ENCODE measurements at regions not wholly inside any gene's neighbourhood (a gene's known extent, or its start where the extent isn't known, plus 50 kb on each side); places are given as distances from the start of the nearest gene placed in this dataset.

DNA sequence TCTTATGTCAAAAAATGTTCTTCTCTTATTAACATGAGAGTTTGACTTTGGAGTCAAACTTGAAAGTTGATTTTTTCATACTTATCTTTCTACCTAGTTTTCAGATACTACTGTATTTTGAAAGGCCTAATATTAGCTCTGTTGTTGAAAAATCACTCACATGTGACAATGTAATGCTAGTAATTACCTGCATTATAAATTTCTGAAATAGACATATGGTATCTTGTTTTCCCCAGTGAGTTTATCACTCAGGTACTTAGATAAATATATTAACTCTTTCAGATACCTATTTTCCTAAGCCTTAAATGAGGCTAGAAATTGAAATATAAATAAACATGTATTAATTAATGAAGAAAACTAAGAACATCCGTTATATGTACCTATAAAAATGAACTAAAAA lies 2089.3 kb downstream of the MAT2B start:
- DNase-seq: no peak

- DNase-seq: no peak
These were observed 2097.1 kb downstream of the MAT2B start for GRCh38 chr5:165602529-165602928.

DNA sequence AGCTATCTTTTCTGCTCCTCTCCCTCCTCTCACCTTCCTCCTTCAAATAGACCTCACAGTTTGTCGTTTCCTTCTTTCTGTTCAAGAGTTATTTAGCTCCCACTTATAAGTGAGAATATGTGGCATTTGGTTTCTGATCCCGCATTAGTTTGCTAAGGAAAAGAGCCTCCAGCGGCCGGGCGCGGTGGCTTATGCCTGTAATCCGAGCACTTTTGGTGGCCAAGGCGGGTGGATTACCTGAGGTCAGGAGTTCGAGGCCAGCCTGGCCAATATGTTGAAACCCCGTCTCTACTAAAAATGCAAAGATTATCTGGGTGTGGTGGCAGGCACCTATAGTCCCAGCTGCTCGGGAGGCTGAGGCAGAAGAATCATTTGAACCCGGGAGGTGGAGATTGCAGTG lies 2101.6 kb downstream of the MAT2B start:
- DNase-seq: no peak

- no peak for DNase-seq
These were observed 2104.5 kb downstream of the MAT2B start for GRCh38 chr5:165609871-165610270.

GRCh38 chr5:165616490-165617405 lies 2111.3 kb downstream of the MAT2B start:
- DNase-seq: no peak

DNA sequence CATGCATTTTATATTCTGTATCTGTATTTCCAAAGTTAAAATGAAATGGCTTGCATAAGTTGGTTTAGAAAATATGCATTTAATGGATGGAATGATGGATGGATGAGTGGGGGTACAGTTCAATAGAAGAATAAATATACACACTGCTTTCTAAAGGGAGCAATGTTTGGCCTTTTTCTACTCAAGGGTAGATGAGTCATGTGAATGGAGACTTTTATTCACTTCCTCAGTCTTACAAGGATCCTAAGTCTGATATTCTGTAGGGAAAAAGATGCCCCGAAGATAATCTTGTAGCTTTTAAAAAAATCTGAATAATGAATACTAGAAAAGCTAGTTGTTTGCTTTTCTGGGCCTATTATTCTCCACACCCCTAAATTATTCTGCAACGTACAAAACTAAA lies 2112.1 kb downstream of the MAT2B start:
- DNase-seq: no peak

DNA sequence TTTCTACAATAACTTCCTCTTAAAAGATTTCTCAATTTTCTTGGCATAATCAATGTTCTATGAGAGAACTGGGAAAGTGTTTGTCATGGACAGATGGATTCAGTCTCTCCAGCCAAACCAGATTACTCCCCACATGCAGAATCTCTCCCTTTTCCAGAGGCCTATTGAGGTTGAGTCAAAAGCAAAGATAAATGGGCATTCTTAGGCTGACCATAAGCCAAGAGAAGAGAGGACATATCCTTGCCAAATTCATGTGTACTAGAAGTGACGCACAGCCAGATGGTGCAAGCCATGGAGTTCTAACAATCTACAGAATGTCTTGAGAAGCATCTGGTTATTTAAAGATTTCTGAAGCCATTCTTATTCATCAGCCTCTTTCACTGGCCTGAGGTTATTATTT lies 2115.0 kb downstream of the MAT2B start:
- no peak for DNase-seq

DNA sequence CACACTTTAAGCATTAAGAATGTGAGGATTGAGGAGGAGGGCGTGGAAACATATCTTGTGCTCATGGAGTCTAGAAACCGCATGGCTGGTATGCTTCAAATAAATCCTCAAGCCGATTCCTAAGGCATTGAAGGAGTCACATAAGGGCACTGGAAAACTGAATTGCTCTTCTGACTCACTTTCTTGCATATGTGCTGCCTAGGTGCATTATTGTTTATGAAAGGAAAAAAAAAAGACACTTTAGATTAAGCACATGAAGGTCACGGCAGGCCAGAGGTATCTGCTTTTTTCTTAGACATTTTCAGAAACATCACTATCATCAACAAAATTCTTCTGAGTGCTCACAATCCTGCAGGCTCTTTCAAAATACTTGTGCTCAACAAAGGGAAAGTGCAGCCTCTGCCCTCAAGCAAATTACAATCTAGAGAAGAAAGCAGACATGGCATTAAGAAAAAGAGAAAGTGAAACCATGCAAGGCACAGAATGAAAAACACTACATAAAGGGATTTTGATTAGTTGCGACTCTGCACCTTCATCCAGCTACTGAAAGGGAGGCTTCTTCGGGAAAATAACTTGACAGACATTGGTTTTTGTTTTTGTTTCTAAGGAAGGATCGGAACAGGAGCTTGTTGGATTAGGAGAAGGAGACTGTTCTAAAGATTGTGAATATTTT lies 2117.6 kb downstream of the MAT2B start:
- DNase-seq: no peak

DNA sequence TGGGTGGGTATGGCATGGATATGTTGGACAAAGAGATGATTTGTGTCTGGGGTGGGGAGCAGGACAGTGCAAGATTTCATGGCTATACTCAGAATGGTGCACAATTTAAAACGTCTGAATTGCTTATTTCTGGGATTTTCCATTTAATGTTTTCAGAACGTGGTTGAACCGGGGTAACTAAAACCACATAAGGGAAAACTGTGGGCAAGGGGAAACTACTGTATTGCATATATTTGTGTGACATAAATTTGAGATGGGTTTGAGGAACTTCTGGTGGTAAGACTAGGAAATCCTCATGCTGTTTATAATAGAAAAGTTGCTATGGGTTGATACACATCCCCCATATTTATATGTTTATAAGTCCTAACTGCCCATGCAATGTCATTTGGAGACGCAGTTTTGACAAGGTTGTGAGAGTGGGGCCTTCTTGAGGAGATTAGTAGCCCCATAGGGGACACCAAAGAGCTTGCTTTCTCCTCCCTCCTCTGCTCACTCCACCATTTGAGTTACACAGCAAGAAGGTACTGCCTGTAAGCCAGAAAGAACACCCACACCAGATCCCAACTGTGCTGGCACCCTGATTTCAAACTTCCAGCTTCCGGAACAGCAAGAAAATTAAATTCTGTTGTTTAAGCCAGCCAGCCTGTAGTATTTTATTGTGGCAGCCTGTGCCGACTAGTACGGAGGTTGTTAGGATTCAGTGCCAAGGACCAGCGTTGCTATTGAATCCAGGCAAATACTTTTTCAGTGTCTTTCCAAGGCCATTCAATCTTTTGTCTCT lies 2118.9 kb downstream of the MAT2B start:
- no peak for DNase-seq

GRCh38 chr5:165626161-165626560 lies 2120.7 kb downstream of the MAT2B start:
- DNase-seq: no peak

DNA sequence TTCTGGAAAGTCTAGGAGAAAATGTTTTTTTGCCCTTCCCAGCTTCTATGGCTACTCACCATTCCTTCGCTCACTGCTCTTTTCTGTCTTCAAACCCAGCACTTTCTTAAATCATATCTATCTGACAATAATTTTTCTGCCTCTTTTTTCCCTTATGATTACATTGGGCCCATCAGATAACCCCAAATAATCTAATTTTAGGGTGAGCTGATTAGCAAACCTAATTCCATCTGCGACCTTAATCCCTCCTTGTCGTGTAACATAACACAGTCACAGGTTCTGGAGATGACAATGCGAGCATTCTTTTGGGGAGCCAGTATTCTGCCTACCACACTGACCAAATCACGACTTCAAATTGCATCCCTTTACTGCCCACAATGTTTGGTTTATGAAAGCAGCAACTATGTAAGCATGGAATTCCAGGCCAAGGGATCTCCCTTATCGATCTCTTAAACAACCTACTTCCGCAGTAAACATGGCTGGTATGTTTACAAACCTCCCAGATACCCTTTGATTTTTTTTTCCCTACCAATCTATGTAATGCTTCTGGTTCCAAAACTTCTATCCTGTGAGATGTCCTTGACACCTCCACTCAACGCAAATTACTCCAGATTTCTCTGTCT lies 2122.2 kb downstream of the MAT2B start:
- DNase-seq: no peak

GRCh38 chr5:165630261-165630778 lies 2124.9 kb downstream of the MAT2B start:
- DNase-seq: peak in 42 of 56 donors; percentile 1 to 86 (median 19)

DNA sequence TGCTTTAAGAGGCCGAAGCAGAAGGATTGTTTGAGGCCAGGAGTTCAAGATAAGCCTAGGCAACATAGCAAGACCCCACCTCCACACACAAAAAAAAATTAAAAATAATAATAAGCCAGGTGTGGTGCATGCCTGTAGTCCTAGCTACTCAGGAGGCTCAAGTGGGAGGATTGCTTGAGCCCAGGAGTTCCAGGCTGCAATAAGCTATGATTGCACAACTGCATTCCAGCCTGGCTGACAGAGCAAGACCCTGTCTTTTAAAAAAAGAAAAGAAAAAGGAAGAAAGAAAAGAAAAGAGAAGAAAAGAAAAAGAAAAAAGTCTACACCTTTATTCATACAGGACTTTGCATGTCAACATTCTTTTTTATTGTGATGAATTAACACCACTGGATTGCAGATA lies 2125.8 kb downstream of the MAT2B start:
- DNase-seq: no peak

GRCh38 chr5:165642366-165642765 lies 2136.9 kb downstream of the MAT2B start:
- DNase-seq: no peak

DNA sequence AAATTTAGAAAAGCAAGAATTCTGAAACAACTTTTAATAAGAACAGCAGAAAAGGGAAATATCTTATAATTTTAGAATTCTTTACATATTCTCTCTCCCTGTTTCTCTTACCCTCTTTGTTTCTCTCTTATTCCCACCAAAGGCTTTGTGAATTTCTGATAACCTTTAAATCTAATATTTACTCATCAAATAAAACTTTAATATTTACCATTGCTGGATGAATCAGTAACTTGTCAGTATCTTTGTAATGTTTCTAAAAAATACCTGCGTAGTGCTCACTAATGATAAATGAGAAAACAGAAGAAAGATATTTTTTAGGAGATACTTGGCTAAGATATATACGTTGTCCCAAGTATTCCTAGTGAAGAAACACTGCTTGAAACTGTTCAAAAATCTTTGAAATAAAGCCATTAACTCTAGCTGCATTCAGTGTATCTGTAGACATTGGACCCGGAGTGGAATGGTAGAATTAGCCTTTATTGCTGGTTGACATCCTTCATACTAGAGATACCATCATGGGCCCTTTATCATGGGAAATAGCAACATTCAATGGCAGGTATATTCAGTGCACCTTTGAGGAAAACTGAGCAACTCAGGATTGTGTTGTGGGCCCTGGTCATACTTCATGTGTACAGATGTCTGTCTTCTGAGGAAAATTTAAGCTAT lies 2160.4 kb downstream of the MAT2B start:
- no peak for DNase-seq

DNA sequence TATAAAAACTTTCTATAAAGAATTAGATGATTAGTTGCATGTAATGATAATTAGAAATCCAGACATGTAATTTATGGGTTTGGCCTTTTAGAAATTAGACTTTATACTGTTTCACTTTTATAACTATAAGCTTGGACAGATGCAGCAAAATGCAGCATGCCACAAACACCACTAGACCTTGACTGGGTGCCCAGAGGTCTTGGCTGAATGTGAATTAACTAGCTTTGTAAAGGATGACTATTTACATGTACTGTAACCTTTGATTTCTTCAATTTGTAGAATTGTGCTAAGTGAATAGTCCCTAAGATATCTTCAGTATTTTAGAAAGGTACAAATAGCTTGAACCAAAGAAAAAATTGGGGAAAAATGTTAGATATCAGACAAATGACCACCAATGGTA lies 2168.1 kb downstream of the MAT2B start:
- DNase-seq: no peak

GRCh38 chr5:165695796-165696195 lies 2190.4 kb downstream of the MAT2B start:
- DNase-seq: no peak

DNA sequence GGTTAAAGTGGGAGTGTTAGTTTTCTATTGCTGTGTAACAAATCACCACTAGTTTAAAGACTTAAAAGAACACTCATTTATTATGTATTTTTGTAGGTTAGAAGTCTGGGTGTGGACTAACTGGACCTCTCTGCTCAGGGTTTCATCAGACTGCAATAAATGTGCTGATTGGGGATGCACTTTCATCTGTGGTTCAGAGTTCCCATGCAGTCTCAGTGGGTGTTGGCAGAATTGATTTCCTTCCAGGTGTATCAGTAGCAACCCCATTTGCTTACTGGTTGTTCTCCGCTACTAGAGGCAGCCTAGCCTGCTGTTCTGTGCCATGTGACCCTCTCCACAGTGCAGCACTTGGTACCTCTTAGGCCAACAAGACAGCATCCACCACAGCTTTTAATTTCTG lies 2200.5 kb downstream of the MAT2B start:
- no peak for DNase-seq

GRCh38 chr5:165712011-165712410 lies 2206.6 kb downstream of the MAT2B start:
- DNase-seq: no peak

- no peak for DNase-seq
These were observed 2209.2 kb downstream of the MAT2B start for GRCh38 chr5:165714598-165714997.

- no peak for DNase-seq
These were observed 2215.5 kb downstream of the MAT2B start for GRCh38 chr5:165720901-165721300.

Measured in amygdala (tissue), 56 donors.